Coronary artery (tissue), 2 donors: ENCODE measurements at regions not wholly inside any gene's neighbourhood (a gene's known extent, or its start where the extent isn't known, plus 50 kb on each side); places are given as distances from the start of the nearest gene placed in this dataset.

ENCODE experiments used
- DNase-seq: peaks from one replicate; pipeline ENCODE4 v3.0.0-alpha.2; 2017; ENCODE audit warnings: low spot score
- H3K27ac ChIP-seq, 2 donors: fragments of 200-600 bp; sonication (generic); one replicate each; pipeline ENCODE4 v1.5.1; 2016 to 2019
- H3K4me3 ChIP-seq: fragments of 200-600 bp; sonication (generic); 2 replicates; pipeline ENCODE4 v1.5.1; 2016; ENCODE audit warnings: mild to moderate bottlenecking, moderate library complexity
- TF ChIP-seq, protein P1 (sequence below): fragments of 200-600 bp; sonication (generic); IDR thresholded peaks from one replicate; pipeline ENCODE4 v1.5.1; 2019; ENCODE audit warnings: antibody characterized with exemption

DNA sequence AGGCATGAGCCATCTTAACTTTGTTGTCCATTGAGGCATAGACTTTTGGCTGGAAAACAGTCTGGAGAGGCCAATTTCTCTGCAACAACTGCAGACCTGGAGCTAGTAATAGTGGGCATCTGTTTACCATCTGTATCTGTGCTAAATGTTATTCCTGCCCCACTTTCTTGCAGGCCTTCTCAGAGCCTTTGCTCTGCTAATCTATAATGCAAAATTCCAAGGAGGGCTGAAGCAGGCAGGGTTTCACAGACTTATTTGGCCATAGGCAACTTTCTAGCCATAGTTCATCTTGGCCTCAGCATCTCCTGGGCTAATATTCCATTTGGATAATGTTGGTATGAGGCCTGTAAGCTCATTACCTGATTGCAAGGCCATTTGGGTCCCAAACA is 124.5 kb upstream of the CSF3R start:
- Histone ChIP-seq H3K27ac (no peak overlapping the region), H3K4me3 (no peak overlapping the region)
- TF ChIP-seq, protein P1, sequence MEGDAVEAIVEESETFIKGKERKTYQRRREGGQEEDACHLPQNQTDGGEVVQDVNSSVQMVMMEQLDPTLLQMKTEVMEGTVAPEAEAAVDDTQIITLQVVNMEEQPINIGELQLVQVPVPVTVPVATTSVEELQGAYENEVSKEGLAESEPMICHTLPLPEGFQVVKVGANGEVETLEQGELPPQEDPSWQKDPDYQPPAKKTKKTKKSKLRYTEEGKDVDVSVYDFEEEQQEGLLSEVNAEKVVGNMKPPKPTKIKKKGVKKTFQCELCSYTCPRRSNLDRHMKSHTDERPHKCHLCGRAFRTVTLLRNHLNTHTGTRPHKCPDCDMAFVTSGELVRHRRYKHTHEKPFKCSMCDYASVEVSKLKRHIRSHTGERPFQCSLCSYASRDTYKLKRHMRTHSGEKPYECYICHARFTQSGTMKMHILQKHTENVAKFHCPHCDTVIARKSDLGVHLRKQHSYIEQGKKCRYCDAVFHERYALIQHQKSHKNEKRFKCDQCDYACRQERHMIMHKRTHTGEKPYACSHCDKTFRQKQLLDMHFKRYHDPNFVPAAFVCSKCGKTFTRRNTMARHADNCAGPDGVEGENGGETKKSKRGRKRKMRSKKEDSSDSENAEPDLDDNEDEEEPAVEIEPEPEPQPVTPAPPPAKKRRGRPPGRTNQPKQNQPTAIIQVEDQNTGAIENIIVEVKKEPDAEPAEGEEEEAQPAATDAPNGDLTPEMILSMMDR, result no peak
- no peak for DNase-seq

DNA sequence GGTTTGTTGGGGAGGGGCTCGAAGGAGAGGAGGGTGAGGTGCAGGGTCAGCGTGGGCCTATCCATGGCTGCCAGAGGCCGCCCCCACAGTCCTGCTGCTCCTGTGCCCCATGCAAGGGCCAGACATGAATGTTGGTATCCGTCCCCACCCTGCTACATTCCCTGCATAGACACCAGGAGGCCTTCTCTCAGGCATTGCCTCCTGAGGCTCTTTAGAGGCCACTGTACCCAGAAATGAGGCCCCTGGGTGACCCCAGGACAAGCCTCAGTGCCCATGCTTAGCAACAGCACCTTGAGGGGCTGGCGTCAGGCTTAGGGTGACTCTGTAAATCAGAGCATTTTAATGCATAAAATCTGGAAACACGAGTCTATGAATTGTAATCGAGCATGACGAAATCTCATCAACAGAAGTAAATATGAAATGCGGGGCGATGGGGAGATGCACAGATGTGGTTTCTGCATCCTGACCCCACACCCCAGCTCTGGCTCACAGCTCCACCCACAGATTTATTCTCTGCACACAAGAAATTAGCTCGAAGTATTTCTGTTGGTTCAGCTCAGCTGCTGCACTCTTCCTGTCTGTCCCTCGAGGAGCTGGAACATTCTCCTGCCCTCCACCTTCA is 124.0 kb upstream of the CSF3R start:
- TF ChIP-seq, protein P1, result no peak
- DNase-seq, result no peak
- no peak overlapping the region for H3K27ac ChIP-seq
- no peak overlapping the region for H3K4me3 ChIP-seq

DNA sequence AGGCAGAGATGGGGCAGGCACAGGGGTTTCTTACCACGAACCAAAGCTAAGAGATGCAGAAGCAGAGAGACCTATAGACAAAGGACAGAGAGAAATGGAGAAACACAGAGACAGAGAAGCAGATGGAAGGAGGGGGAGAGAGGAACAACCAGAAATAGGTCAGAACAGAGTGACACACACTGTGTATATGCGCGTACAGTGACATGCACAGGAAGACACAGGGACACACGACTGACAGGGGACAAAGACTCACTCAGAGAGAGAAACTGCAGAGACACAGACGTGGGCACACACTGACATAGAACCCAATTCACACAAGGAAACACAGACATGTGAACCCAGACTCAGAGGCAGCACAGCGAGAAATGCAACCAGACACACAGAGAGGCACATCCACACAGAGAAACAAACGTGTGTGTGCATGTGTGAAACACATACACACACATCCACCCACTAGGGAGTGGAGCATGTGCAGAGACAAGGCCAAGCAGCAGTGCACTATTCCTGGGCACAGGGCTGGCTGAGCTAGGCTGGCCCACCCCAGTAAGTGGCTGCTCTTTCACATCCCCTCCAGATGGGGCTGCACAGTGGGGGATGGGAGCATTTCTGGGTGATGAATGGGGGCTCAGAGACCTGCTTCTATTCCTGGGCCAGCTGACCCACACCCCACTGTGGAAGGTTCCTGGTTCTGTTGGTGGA is 123.4 kb upstream of the CSF3R start:
- TF ChIP-seq, protein P1, result no peak
- no peak for DNase-seq

DNA sequence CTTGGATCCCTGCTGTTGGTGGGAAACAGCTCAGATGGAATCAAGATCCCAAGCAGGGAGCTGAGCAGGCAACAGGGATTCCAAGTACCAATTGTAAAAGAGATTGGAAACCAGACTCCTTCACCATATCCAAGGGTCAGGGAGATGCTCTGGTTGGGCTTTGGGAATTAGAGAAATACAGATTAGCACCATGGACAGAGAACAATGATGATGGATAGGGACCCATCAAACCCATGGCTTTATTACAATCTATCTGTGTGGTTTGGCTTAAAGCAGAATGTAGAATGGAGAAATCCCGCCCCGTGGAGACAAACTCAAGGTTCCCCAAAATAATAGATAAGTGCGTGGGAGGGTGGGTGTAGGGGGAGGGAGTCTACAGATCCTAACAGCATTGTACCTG is 120.7 kb upstream of the CSF3R start:
- DNase-seq, result no peak
- Histone ChIP-seq H3K27ac (no peak overlapping the region), H3K4me3 (no peak overlapping the region)
- TF ChIP-seq, protein P1, result no peak

More for the DNA sequence above, 123.4 kb upstream of the CSF3R start:
- H3K4me3 ChIP-seq, result no peak overlapping the region
- no peak overlapping the region for H3K27ac ChIP-seq

DNA sequence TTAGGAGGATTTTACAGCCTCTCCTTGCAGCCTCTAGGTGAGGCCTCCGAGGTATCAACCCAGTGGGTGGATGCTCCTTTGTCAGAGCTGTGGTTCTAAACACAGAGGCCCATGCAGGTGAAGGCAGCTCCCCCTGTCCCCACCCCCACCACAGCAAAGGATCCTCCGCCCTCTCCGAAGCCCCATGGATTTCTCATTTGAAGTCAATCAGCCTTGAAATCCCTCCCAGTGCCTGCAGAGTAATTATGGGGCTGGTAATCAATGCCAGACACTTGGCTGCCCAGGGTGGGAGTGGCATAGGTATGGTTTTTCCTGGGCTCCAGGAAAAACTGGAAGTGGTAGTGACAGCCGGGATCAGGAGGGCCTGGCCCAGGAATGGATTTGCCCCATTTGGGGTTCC is 119.5 kb upstream of the CSF3R start:
- Histone ChIP-seq H3K27ac (no peak overlapping the region), H3K4me3 (no peak overlapping the region)
- TF ChIP-seq, protein P1, result no peak
- no peak for DNase-seq

DNA sequence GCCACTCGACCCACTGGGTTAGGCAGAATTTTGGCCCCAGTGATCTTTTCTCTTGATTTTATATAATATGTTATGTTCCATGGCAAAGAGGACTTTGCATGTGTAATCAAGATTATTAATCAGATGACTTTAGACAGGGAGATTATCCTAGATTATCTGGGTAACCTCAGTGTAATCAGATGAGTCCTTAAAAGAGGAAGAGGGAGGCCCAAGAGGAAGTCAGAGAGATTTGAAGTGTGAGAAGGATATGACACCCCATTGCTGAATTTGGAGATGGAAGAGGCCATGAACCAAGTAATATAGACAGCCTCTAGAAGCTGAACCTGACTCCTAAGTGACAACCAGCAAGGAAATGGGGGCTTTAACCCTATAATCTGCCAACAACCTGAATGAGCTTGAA is 117.1 kb upstream of the CSF3R start:
- H3K27ac ChIP-seq, result no peak overlapping the region
- DNase-seq, result no peak
- TF ChIP-seq, protein P1, result no peak

DNA sequence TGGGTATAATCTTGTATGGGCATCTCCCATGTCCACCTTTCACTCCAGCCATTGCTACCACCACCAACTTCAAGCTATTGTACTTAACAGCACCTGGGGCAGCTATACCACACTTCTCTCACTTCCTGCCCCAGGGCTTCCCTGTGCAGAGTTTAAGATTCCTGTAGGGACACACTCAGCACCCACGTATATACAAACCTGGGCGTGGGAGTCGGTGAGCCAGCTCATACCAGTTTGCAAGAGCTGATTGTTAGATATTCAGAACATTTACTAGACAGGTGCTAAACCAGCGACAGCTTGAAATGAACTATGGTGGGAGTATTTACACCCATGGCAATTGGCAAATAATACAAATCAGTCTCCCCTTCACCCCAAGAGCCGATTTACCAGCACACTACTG is 114.8 kb upstream of the CSF3R start:
- TF ChIP-seq, protein P1, result no peak
- H3K27ac ChIP-seq, result no peak overlapping the region
- H3K4me3 ChIP-seq, result no peak overlapping the region
- no peak for DNase-seq

More for the DNA sequence above, 117.1 kb upstream of the CSF3R start:
- no peak overlapping the region for H3K4me3 ChIP-seq
